Trophoblast cell (in vitro differentiated cells and primary cell): ENCODE measurements at regions not wholly inside any gene's neighbourhood (a gene's known extent, or its start where the extent isn't known, plus 50 kb on each side); places are given as distances from the start of the nearest gene placed in this dataset.

Experiments used
- DNase-seq, 2 donors: peaks; one replicate each; pipeline ENCODE4 v3.0.0-alpha.2; 2016
- H2AFZ ChIP-seq: 2 replicates; pipeline ENCODE4 v1.6.1; 2013; ENCODE audit warnings: low read length, moderate library complexity, mild to moderate bottlenecking; ENCODE audit not compliant: insufficient read depth, poor library complexity
- H2AK5ac ChIP-seq: 2 replicates; pipeline ENCODE4 v1.6.1; 2013; ENCODE audit warnings: mild to moderate bottlenecking, low read length
- H2BK120ac ChIP-seq: 2 replicates; pipeline ENCODE4 v1.6.1; 2013; ENCODE audit warnings: low read length, mild to moderate bottlenecking, moderate library complexity; ENCODE audit not compliant: insufficient read depth, poor library complexity
- H2BK12ac ChIP-seq: 2 replicates; pipeline ENCODE4 v1.6.1; 2013; ENCODE audit warnings: mild to moderate bottlenecking, low read length, moderate library complexity
- H2BK5ac ChIP-seq: 2 replicates; pipeline ENCODE4 v1.6.1; 2013; ENCODE audit warnings: low read length, low read depth, moderate library complexity, mild to moderate bottlenecking; ENCODE audit not compliant: poor library complexity
- H3K14ac ChIP-seq: 2 replicates; pipeline ENCODE4 v1.6.1; 2013; ENCODE audit warnings: mild to moderate bottlenecking, low read length
- H3K18ac ChIP-seq: 2 replicates; pipeline ENCODE4 v1.6.1; 2013; ENCODE audit warnings: mild to moderate bottlenecking, low read length
- H3K23ac ChIP-seq: 2 replicates; pipeline ENCODE4 v1.6.1; 2013; ENCODE audit warnings: low read length
- H3K27ac ChIP-seq: 2 replicates; pipeline ENCODE4 v1.5.1; 2013; ENCODE audit warnings: low read depth, mild to moderate bottlenecking, inconsistent platforms, low read length, moderate library complexity
- H3K27me3 ChIP-seq: 2 replicates; pipeline ENCODE4 v1.6.1; 2013; ENCODE audit warnings: inconsistent platforms, mild to moderate bottlenecking, low read length, moderate library complexity; ENCODE audit not compliant: insufficient read depth
- H3K36me3 ChIP-seq, 2 experiments: 1 replicate in 1 of 2; 2 replicates in 1 of 2; pipeline ENCODE4 v1.6.1; 2013; ENCODE audit warnings: low read length in 2 of 2, mild to moderate bottlenecking in 2 of 2, moderate library complexity in 1 of 2; ENCODE audit not compliant: insufficient read depth in 2 of 2, control insufficient read depth in 1 of 2
- H3K4ac ChIP-seq: 2 replicates; pipeline ENCODE4 v1.6.1; 2013; ENCODE audit warnings: low read depth, mild to moderate bottlenecking, low read length, moderate library complexity
- H3K4me1 ChIP-seq, 2 experiments: 1 replicate in 1 of 2; 2 replicates in 1 of 2; pipeline ENCODE4 v1.6.1; 2013; ENCODE audit warnings: low read length in 2 of 2, mild to moderate bottlenecking in 2 of 2, moderate library complexity in 1 of 2; ENCODE audit not compliant: insufficient read depth in 2 of 2, control insufficient read depth in 1 of 2
- H3K4me2 ChIP-seq: 2 replicates; pipeline ENCODE4 v1.6.1; 2013; ENCODE audit warnings: inconsistent platforms, mild to moderate bottlenecking, low read length, moderate library complexity
- H3K4me3 ChIP-seq: 2 replicates; pipeline ENCODE4 v1.5.1; 2013; ENCODE audit warnings: mild to moderate bottlenecking, low read depth, low read length, inconsistent platforms
- H3K79me1 ChIP-seq: one replicate; pipeline ENCODE4 v1.6.1; 2013; ENCODE audit warnings: low read length
- H3K79me2 ChIP-seq: 2 replicates; pipeline ENCODE4 v1.6.1; 2013; ENCODE audit warnings: low read length, mild to moderate bottlenecking; ENCODE audit not compliant: control insufficient read depth, insufficient read depth, poor library complexity
- H3K9ac ChIP-seq: 2 replicates; pipeline ENCODE4 v1.6.1; 2013; ENCODE audit warnings: mild to moderate bottlenecking, low read length
- H3K9me3 ChIP-seq: 2 replicates; pipeline ENCODE4 v1.6.1; 2013; ENCODE audit warnings: low read depth, mild to moderate bottlenecking, control low read depth, inconsistent platforms, low read length; ENCODE audit not compliant: insufficient read depth
- H4K12ac ChIP-seq: 2 replicates; pipeline ENCODE4 v1.6.1; 2013; ENCODE audit warnings: low read depth, mild to moderate bottlenecking, low read length, moderate library complexity
- H4K8ac ChIP-seq: 2 replicates; pipeline ENCODE4 v1.6.1; 2013; ENCODE audit warnings: low read depth, mild to moderate bottlenecking, low read length, moderate library complexity
- H4K91ac ChIP-seq: one replicate; pipeline ENCODE4 v1.6.1; 2013; ENCODE audit warnings: low read depth, mild to moderate bottlenecking, low read length, moderate library complexity
- WGBS: extraction: QIAGEN DNeasy Blood & Tissue Kit; methylation state at CpG from one replicate; pipeline ENCODE4 v1.1.7; 2013; ENCODE audit warnings: missing lambda C conversion rate; ENCODE audit not compliant: insufficient read length, insufficient coverage; ENCODE audit errors: extremely low coverage; 5-methylcytosine and 5-hydroxymethylcytosine counted together

DNA sequence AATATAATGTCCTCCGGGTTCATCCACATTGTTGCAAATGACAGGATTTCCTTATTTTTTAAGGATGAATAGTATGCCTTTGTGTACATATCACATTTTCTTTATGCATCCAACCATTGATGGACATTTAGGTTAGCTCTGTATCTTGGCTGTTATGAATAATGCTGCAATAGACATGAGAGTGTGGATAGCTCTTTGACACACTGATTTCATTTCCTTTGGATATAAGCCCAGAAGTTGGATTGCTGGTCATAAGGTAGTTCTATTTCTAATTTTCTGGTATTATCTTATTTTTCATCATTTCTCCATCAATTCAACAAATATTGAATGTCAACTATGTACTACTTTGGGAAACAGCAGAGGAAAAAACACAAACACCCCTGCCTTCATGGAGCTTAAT is 423.3 kb downstream of the MTX2 start:
- Histone ChIP-seq H4K8ac (no peak overlapping the region), H3K4me2 (no peak overlapping the region), H3K23ac (no peak overlapping the region), H2BK12ac (no peak overlapping the region), H3K79me2 (no peaks in the 10 kb centered on the region), H3K79me1 (peaks cover 5% of the 10 kb centered on the region), H2BK5ac (no peak overlapping the region), H3K4ac (no peak overlapping the region), H4K91ac (no peak overlapping the region), H3K18ac (no peak overlapping the region), H3K9me3 (no peaks in the 10 kb centered on the region), H2BK120ac (no peak overlapping the region), H4K12ac (no peak overlapping the region), H3K9ac (no peak overlapping the region), H3K14ac (no peak overlapping the region), H2AFZ (no peak overlapping the region), H3K4me1 (peaks cover 3 to 5% of the 10 kb centered on the region in 2 experiments), H3K27me3 (no peaks in the 10 kb centered on the region), H3K36me3 (no peaks in the 10 kb centered on the region), H3K4me3 (no peak overlapping the region), H3K27ac (no peak overlapping the region), H2AK5ac (no peak overlapping the region)
- DNase-seq, result no peak
- no CpG with 5 or more reads among the region's 1 CpG for WGBS

DNA sequence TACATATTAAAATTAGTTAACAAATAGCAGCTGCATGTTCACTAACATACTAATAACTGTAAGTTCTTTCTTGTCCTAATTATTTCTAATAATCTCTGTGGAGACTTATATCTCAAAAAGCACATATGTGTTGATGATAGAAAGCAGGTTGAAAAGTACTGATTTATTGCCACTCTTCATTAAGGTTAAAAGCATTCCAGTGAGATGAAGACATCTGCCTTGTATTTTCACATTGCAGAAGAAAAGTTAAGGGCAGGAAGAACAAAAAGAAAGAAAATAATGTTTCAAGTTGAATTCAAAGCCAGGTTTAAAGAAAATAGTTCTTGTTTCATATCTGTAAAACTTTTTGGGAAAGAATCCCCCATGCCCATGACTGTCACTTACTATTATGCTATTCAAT is 429.9 kb downstream of the MTX2 start:
- Histone ChIP-seq H2BK12ac (no peak overlapping the region), H3K4me1 (no peaks in the 10 kb centered on the region), H3K27ac (no peak overlapping the region), H4K12ac (no peak overlapping the region), H3K36me3 (no peaks in the 10 kb centered on the region), H2BK120ac (no peak overlapping the region), H3K9ac (no peak overlapping the region), H3K9me3 (no peaks in the 10 kb centered on the region), H2AFZ (no peak overlapping the region), H3K79me1 (peaks cover 9% of the 10 kb centered on the region), H3K18ac (no peak overlapping the region), H3K27me3 (no peaks in the 10 kb centered on the region), H3K14ac (no peak overlapping the region), H3K4me2 (no peak overlapping the region), H3K4ac (no peak overlapping the region), H3K23ac (no peak overlapping the region), H2BK5ac (no peak overlapping the region), H4K8ac (no peak overlapping the region), H3K79me2 (no peaks in the 10 kb centered on the region), H3K4me3 (no peak overlapping the region), H2AK5ac (no peak overlapping the region), H4K91ac (no peak overlapping the region)
- DNase-seq, result no peak

- peaks cover 9% of the 10 kb centered on the region for H3K79me1 ChIP-seq
- H3K18ac ChIP-seq, result no peak overlapping the region
- no peak overlapping the region for H3K4me2 ChIP-seq
- H3K9ac ChIP-seq, result no peak overlapping the region
- H3K23ac ChIP-seq, result no peak overlapping the region
- H3K9me3 ChIP-seq, result no peaks in the 10 kb centered on the region
- peak overlapping the region; percentile 49 for H2BK5ac ChIP-seq
- no peaks in the 10 kb centered on the region for H3K36me3 ChIP-seq
- H3K27me3 ChIP-seq, result no peaks in the 10 kb centered on the region
- no peak overlapping the region for H3K4me3 ChIP-seq
- DNase-seq, result no peak
- no peak overlapping the region for H4K12ac ChIP-seq
- H2BK12ac ChIP-seq, result no peak overlapping the region
- no peak overlapping the region for H4K91ac ChIP-seq
- no peak overlapping the region for H3K4ac ChIP-seq
- no peak overlapping the region for H2AFZ ChIP-seq
- H2BK120ac ChIP-seq, result peak overlapping the region; percentile 60
- peak overlapping the region; percentile 88 for H3K27ac ChIP-seq
- no peak overlapping the region for H2AK5ac ChIP-seq
- peak overlapping the region; percentile 37 for H3K14ac ChIP-seq
- H4K8ac ChIP-seq, result no peak overlapping the region
- no peaks in the 10 kb centered on the region for H3K79me2 ChIP-seq
- no peaks in the 10 kb centered on the region for H3K4me1 ChIP-seq
These were observed 430.4 kb downstream of the MTX2 start for GRCh38 chr2:176699644-176700043.

GRCh38 chr2:176702131-176702530 is 432.9 kb downstream of the MTX2 start:
- Histone ChIP-seq H4K12ac (no peak overlapping the region), H2AK5ac (no peak overlapping the region), H3K27ac (no peak overlapping the region), H2BK5ac (peak overlapping the region; percentile 40), H3K23ac (no peak overlapping the region), H4K91ac (peak overlapping the region; percentile 37), H3K27me3 (no peaks in the 10 kb centered on the region), H3K36me3 (no peaks in the 10 kb centered on the region), H3K9ac (no peak overlapping the region), H3K4me2 (no peak overlapping the region), H3K79me1 (peaks cover 8% of the 10 kb centered on the region), H2AFZ (no peak overlapping the region), H3K4me3 (no peak overlapping the region), H4K8ac (no peak overlapping the region), H3K4ac (no peak overlapping the region), H3K18ac (no peak overlapping the region), H2BK12ac (peak overlapping the region; percentile 87), H2BK120ac (peak overlapping the region; percentile 76), H3K14ac (no peak overlapping the region), H3K79me2 (no peaks in the 10 kb centered on the region), H3K4me1 (no peaks in the 10 kb centered on the region), H3K9me3 (no peaks in the 10 kb centered on the region)
- no CpG with 5 or more reads among the region's 1 CpG for WGBS
- DNase-seq, result no peak
